D721Med (cell line): ENCODE measurements at regions not wholly inside any gene's neighbourhood (a gene's known extent, or its start where the extent isn't known, plus 50 kb on each side); places are given as distances from the start of the nearest gene placed in this dataset.

Experiments used
- DNase-seq: peaks from one replicate; pipeline ENCODE4 v3.0.0; 2011; ENCODE audit warnings: low spot score; ENCODE audit not compliant: insufficient read length
- FAIRE-seq: peaks from 2 replicates; lab custom pipeline; 2011; peaks lifted over from hg19 to GRCh38; lab: Jason Lieb, UNC
- TF ChIP-seq, protein P1 (sequence below): IDR thresholded peaks from 2 replicates; pipeline ENCODE4 v1.5.1; 2012; ENCODE audit warnings: mild to moderate bottlenecking, control low read depth; ENCODE audit not compliant: insufficient read depth; ENCODE audit errors: missing control alignments

DNA sequence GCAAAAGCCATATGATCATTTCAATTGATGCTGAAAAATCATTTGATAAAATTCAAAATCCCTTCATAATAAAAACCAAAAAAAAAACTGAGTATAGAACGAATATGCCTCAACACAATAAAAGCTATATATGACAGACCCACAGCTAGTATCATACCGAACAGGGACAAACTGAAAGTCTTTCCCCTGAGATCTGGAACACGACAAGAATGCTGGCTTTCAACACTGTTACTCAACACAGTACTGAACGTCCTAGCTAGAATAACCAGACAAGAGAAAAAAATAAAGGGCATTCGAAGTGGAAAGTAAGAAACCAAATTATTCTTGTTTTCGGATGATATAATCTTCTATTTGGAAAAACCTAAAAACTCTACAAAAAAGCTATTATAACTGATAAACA lies 559.9 kb downstream of the EPM2A start:
- FAIRE-seq (no peak), DNase-seq (no peak)
- TF ChIP-seq, protein P1, sequence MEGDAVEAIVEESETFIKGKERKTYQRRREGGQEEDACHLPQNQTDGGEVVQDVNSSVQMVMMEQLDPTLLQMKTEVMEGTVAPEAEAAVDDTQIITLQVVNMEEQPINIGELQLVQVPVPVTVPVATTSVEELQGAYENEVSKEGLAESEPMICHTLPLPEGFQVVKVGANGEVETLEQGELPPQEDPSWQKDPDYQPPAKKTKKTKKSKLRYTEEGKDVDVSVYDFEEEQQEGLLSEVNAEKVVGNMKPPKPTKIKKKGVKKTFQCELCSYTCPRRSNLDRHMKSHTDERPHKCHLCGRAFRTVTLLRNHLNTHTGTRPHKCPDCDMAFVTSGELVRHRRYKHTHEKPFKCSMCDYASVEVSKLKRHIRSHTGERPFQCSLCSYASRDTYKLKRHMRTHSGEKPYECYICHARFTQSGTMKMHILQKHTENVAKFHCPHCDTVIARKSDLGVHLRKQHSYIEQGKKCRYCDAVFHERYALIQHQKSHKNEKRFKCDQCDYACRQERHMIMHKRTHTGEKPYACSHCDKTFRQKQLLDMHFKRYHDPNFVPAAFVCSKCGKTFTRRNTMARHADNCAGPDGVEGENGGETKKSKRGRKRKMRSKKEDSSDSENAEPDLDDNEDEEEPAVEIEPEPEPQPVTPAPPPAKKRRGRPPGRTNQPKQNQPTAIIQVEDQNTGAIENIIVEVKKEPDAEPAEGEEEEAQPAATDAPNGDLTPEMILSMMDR: no peak

DNA sequence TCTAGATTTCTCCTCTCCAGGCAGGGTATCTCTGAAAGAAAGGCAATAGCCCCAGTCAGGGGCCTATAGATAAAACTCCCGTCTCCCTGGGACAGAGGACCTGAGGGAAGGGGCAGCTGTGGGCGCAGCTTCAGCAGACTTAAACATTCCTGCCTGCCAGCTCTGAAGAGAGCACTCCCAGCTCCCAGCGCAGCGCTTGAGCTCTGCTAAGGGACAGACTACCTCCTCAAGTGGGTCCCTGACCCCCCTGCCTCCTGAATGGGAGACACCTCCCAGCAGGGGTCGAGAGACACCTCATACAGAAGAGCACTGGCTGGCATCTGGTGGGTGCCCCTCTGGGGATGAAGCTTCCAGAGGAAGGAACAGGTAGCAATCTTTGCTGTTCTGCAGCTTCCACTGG lies 556.9 kb downstream of the EPM2A start:
- DNase-seq: no peak
- TF ChIP-seq, protein P1: no peak
- FAIRE-seq: no peak

DNA sequence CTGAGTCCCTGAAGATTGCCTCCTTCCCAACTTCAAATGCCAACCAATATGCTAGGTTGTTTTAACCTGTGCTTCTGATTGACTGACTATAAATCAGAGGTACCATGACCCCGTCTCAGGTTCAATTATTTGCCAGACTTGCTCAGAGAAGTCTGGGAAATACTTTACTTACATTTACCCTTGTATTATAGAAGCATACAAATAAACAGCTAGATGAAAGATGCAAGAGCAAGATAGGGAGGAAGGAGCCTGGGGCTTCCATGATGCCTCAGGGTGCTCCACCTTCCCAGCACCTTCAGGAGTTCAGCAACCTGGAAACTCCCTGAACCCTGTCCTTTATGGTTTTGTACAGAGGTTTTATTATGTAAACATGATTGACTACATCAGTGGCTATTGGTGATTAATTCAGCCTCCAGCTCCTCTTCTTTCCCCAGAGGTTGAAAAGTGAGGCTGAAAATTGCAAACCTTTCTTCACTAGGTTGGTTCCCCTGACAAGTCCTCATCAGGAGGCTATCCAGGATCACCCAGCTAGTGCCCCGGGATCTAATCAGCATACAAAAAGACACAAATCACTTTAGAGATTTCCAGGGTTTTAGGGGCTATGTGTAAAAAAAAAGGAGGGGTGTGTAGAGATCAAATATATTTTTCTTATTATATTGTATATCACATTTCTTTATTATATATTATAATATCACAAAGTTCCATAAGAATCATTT lies 547.7 kb downstream of the EPM2A start:
- no peak for FAIRE-seq
- TF ChIP-seq, protein P1: no peak
- no peak for DNase-seq

DNA sequence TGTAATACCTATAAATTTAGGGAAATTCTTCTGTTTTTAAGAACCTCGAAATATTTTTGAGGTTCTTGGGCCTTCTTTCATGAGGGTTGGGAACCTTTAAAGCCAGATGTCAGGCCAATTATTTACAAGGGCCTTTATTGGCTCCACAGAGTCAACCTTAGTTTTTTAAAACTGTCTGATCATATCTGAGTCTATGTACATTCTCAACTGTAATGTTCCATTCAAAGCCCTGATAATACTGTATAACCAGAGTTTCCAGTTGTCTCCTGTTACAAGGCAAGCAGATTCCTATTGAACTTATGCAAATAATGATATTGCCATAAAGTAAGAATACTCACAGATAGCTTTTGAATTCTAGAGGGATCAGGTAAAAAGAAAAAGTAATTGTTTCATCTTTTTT lies 545.5 kb downstream of the EPM2A start:
- DNase-seq: no peak
- TF ChIP-seq, protein P1: no peak
- FAIRE-seq: no peak

DNA sequence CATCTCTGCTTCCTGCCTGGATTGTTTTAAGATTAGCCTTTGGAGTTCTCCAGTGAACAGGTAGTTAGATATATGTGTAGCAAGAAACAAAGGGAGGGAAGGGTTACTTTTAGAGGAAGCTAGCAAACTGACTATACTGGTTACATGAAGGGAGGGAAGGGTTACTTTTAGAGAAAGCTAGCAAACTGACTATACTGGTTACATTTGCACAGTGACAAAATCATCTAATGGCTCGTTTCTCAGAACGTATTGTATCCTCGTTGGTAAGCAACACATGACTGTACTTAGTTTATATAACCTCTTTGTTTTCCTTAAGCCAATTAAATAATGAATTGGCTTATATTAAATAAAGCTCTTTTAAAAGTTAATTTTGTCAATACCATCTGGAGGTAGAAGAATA lies 540.9 kb downstream of the EPM2A start:
- no peak for DNase-seq
- TF ChIP-seq, protein P1: no peak
- FAIRE-seq: no peak

DNA sequence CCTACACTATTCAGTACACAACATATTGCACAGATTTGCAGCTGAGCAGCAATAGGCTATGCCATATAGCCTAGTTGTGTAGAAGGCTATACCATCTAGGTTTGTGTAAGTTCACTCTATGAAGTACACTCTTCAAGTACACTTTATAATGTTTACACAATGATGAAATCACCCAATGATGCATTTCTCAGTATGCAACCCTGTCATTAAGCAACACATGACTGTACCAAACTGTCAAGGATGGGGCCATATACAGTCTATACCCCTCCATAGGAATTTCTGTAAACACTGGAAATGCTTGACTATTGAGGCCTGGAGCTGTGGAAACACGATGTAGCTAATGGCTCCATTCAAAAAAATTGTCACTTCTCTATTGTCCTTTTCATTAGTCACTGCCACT lies 535.4 kb downstream of the EPM2A start:
- DNase-seq (no peak), FAIRE-seq (no peak)
- TF ChIP-seq, protein P1: no peak

DNA sequence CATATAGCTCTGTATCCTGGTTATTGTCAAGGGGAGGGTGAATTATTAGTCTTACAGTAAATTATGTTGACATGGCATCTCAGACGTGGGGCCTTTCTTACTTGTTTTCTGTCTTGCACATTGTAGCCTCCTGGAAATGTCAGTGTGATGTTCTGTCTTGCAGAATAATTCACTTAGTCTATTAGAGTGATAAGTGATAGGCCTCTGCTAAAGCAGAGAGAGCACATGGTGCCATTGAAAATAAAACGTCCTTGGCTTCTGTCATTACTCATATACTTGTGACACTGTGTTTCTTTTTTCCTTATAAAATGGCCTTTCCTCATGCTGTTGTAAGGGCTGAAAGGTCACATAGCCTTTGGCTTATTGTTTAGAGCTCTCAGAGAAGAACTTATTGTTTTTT lies 531.0 kb downstream of the EPM2A start:
- TF ChIP-seq, protein P1: no peak
- no peak for FAIRE-seq
- DNase-seq: no peak
